Hepatocyte (in vitro differentiated cells): ENCODE measurements at regions not wholly inside any gene's neighbourhood (a gene's known extent, or its start where the extent isn't known, plus 50 kb on each side); places are given as distances from the start of the nearest gene placed in this dataset.

Source experiments
- CTCF ChIP-seq: fragments of 200-600 bp; sonication (generic); IDR thresholded peaks from 2 replicates; pipeline ENCODE4 v1.5.1; 2016; ENCODE audit warnings: antibody characterized with exemption, mild to moderate bottlenecking; ENCODE audit not compliant: poor library complexity
- EZH2 ChIP-seq: fragments of 200-600 bp; sonication (generic); IDR thresholded peaks from 2 replicates; pipeline ENCODE4 v1.6.1; 2016; ENCODE audit warnings: antibody characterized with exemption, mild to moderate bottlenecking, borderline replicate concordance
- EZH2phosphoT487 ChIP-seq: fragments of 200-600 bp; sonication (generic); IDR thresholded peaks from one replicate; pipeline ENCODE4 v1.6.1; 2018; ENCODE audit warnings: antibody characterized with exemption, mild to moderate bottlenecking, low read depth, moderate library complexity; ENCODE audit not compliant: unreplicated experiment, severe bottlenecking

- TF ChIP-seq CTCF: no peak
- TF ChIP-seq EZH2phosphoT487: no peak
- no peak for TF ChIP-seq EZH2
Measured at GRCh38 chr9:82722051-82722450, 340.9 kb downstream of the RASEF start.
